Duodenal mucosa (tissue), 2 donors: ENCODE measurements at regions not wholly inside any gene's neighbourhood (a gene's known extent, or its start where the extent isn't known, plus 50 kb on each side); places are given as distances from the start of the nearest gene placed in this dataset.
"Not testable (repeated sequence)": the region's sequence is repeated elsewhere in the genome, so short reads cannot be mapped to it uniquely, and the experiment has no call there.

Experiments
- H3K27ac ChIP-seq: one replicate; pipeline ENCODE4 v1.7.0; 2013; ENCODE audit warnings: low read depth, low read length
- H3K27me3 ChIP-seq, 2 donors: one replicate each; pipeline ENCODE4 v1.7.0; 2013; ENCODE audit warnings: low read length in 2 of 2, control low read depth in 1 of 2; ENCODE audit not compliant: insufficient read depth in 2 of 2, control insufficient read depth in 1 of 2
- H3K36me3 ChIP-seq, 2 donors: one replicate each; pipeline ENCODE4 v1.7.0; 2013; ENCODE audit warnings: low read length in 2 of 2, control low read depth in 1 of 2; ENCODE audit not compliant: insufficient read depth in 2 of 2, control insufficient read depth in 1 of 2
- H3K4me1 ChIP-seq, 2 donors: one replicate each; pipeline ENCODE4 v1.7.0; 2013; ENCODE audit warnings: low read length in 2 of 2, control low read depth in 1 of 2; ENCODE audit not compliant: insufficient read depth in 2 of 2, control insufficient read depth in 1 of 2
- H3K4me3 ChIP-seq, 2 donors: one replicate each; pipeline ENCODE4 v1.7.0; 2013; ENCODE audit warnings: low read length in 2 of 2, low read depth in 1 of 2
- H3K9ac ChIP-seq, 2 donors: one replicate each; pipeline ENCODE4 v1.7.0; 2013; ENCODE audit warnings: low read length in 2 of 2, low read depth in 1 of 2
- H3K9me3 ChIP-seq, 2 donors: one replicate each; pipeline ENCODE4 v1.7.0; 2013; ENCODE audit warnings: low read length in 2 of 2, control low read depth in 1 of 2; ENCODE audit not compliant: control insufficient read depth in 1 of 2

GRCh38 chr2:204156456-204156855 is 219.9 kb downstream of the ICOS start:
- no peak overlapping the region for H3K4me3 ChIP-seq
- no peak overlapping the region for H3K9ac ChIP-seq
- no peaks in the 10 kb centered on the region for H3K27me3 ChIP-seq
- no peaks in the 10 kb centered on the region for H3K36me3 ChIP-seq
- H3K4me1 ChIP-seq = no peaks in the 10 kb centered on the region
- H3K9me3 ChIP-seq = no peaks in the 10 kb centered on the region
- H3K27ac ChIP-seq = no peak overlapping the region

GRCh38 chr2:204157684-204158083 is 221.1 kb downstream of the ICOS start:
- H3K27ac ChIP-seq = no peak overlapping the region
- H3K27me3 ChIP-seq = no peaks in the 10 kb centered on the region
- no peak overlapping the region for H3K9ac ChIP-seq
- no peaks in the 10 kb centered on the region for H3K36me3 ChIP-seq
- H3K9me3 ChIP-seq = no peaks in the 10 kb centered on the region
- H3K4me1 ChIP-seq = no peaks in the 10 kb centered on the region
- H3K4me3 ChIP-seq = no peak overlapping the region

- Histone ChIP-seq H3K9me3 (no peaks in the 10 kb centered on the region), H3K27me3 (no peaks in the 10 kb centered on the region)
Measured at GRCh38 chr2:204159526-204159925, 223.0 kb downstream of the ICOS start.

GRCh38 chr2:204160989-204161388 is 224.4 kb downstream of the ICOS start:
- H3K27ac ChIP-seq = no peak overlapping the region

More at GRCh38 chr2:204159526-204159925, 223.0 kb downstream of the ICOS start:
- Histone ChIP-seq H3K4me3 (no peak overlapping the region), H3K36me3 (no peaks in the 10 kb centered on the region), H3K4me1 (no peaks in the 10 kb centered on the region), H3K9ac (no peak overlapping the region), H3K27ac (no peak overlapping the region)

GRCh38 chr2:204161886-204162285 is 225.3 kb downstream of the ICOS start:
- Histone ChIP-seq H3K9me3 (no peaks in the 10 kb centered on the region), H3K27me3 (no peaks in the 10 kb centered on the region), H3K27ac (no peak overlapping the region), H3K9ac (no peak overlapping the region), H3K36me3 (no peaks in the 10 kb centered on the region), H3K4me1 (no peaks in the 10 kb centered on the region), H3K4me3 (no peak overlapping the region)

More at GRCh38 chr2:204160989-204161388, 224.4 kb downstream of the ICOS start:
- Histone ChIP-seq H3K36me3 (no peaks in the 10 kb centered on the region), H3K9me3 (no peaks in the 10 kb centered on the region), H3K4me3 (no peak overlapping the region), H3K27me3 (no peaks in the 10 kb centered on the region), H3K9ac (no peak overlapping the region), H3K4me1 (no peaks in the 10 kb centered on the region)

- Histone ChIP-seq H3K4me3 (no peak overlapping the region), H3K27me3 (peaks cover 0 to 4% of the 10 kb centered on the region in 2 donors), H3K9ac (no peak overlapping the region), H3K27ac (no peak overlapping the region), H3K9me3 (no peaks in the 10 kb centered on the region), H3K36me3 (no peaks in the 10 kb centered on the region), H3K4me1 (no peaks in the 10 kb centered on the region)
Measured at GRCh38 chr2:204166961-204167360, 230.4 kb downstream of the ICOS start.

GRCh38 chr2:204167670-204168069 is 231.1 kb downstream of the ICOS start:
- not testable (repeated sequence) for H3K9me3 ChIP-seq, H3K27ac ChIP-seq, H3K4me1 ChIP-seq, H3K27me3 ChIP-seq, H3K4me3 ChIP-seq, H3K36me3 ChIP-seq, H3K9ac ChIP-seq

GRCh38 chr2:204170411-204170810 is 233.8 kb downstream of the ICOS start:
- Histone ChIP-seq H3K9ac (no peak overlapping the region), H3K27me3 (peaks cover 2 to 4% of the 10 kb centered on the region in 2 donors), H3K27ac (no peak overlapping the region), H3K4me3 (no peak overlapping the region), H3K9me3 (no peaks in the 10 kb centered on the region), H3K4me1 (no peaks in the 10 kb centered on the region), H3K36me3 (no peaks in the 10 kb centered on the region)

GRCh38 chr2:204171432-204172144 is 235.0 kb downstream of the ICOS start:
- H3K9me3 ChIP-seq = no peaks in the 10 kb centered on the region
- no peak overlapping the region for H3K4me3 ChIP-seq
- H3K27ac ChIP-seq = no peak overlapping the region
- no peak overlapping the region for H3K9ac ChIP-seq
- H3K36me3 ChIP-seq = no peaks in the 10 kb centered on the region
- no peaks in the 10 kb centered on the region for H3K4me1 ChIP-seq
- peaks cover 2 to 4% of the 10 kb centered on the region in 2 donors for H3K27me3 ChIP-seq

- Histone ChIP-seq H3K9ac (no peak overlapping the region), H3K9me3 (no peaks in the 10 kb centered on the region), H3K36me3 (no peaks in the 10 kb centered on the region), H3K4me3 (no peak overlapping the region), H3K4me1 (no peaks in the 10 kb centered on the region), H3K27me3 (peaks cover 2 to 4% of the 10 kb centered on the region in 2 donors), H3K27ac (no peak overlapping the region)
Measured at GRCh38 chr2:204172145-204172600, 235.6 kb downstream of the ICOS start.
